ENCODE measurements at regions not wholly inside any gene's neighbourhood (a gene's known extent, or its start where the extent isn't known, plus 50 kb on each side); places are given as distances from the start of the nearest gene placed in this dataset.

DNA sequence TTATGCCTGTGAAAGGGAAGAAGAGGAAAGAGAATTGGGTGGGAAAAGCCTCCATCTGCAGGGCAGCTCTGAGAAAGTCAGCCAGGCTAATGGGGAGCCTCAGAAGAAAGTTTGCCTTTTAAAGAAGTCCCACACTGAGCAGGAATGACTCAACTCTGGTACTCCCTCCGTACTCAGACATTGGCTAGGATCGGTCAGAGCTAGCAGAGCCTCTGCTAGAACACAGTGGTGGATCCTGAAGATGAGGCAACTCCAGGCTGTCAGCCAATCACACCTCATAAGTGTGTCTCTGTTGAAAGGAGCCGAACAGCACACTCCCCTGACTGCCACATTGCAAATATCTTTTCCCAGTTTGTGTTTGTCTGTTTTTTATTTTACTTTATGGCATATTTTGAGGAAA, 96.9 kb downstream of the HNRNPLL start:
- Histone ChIP-seq H3K27ac (peak overlapping the region in 4 of 5 donors; percentile 41 to 79 (median 58)), H3K4me1 (peaks cover 6 to 35% (median 16%) of the 10 kb centered on the region in 4 donors)
- peak in 1 of 2 donors; percentile 51 for DNase-seq

DNA sequence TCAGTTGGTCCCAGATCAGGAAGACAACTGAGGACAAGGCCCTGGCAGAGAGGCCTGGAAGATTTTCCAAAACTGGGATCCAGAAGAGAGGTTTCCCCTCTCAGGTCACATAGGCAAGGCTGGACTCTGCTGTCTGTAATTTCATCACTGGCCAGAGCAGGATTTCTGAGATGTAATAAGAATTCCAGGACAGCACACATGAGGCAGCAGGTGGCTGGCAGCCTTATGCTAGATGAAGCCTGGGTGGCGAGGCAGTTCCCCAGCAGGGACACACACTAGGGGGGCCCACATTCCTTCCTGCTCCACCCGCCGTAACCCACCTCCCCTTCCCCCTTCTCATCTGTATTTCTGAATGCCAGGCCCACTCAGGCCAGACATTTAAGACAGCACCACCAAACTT, 98.6 kb downstream of the HNRNPLL start:
- H3K36me3 ChIP-seq, result no peaks in the 10 kb centered on the region
- no peak overlapping the region for H3K4me3 ChIP-seq
- intact Hi-C loops (cut with DNase I; ENCODE audit: low total_unique reads), result no loop called here
- no peaks in the 10 kb centered on the region for H3K27me3 ChIP-seq
- 85 to 94% (median 89%) methylated on average over 3 of the region's 3 CpGs for WGBS, 5 donors
- no peak for TF ChIP-seq POLR2AphosphoS5 (IDR thresholded peaks at IDR 0.05)
- TF ChIP-seq EP300 (IDR thresholded peaks at IDR 0.05), result no peak
- TF ChIP-seq POLR2A (IDR thresholded peaks at IDR 0.05), result no peak
- TF ChIP-seq, protein P1, sequence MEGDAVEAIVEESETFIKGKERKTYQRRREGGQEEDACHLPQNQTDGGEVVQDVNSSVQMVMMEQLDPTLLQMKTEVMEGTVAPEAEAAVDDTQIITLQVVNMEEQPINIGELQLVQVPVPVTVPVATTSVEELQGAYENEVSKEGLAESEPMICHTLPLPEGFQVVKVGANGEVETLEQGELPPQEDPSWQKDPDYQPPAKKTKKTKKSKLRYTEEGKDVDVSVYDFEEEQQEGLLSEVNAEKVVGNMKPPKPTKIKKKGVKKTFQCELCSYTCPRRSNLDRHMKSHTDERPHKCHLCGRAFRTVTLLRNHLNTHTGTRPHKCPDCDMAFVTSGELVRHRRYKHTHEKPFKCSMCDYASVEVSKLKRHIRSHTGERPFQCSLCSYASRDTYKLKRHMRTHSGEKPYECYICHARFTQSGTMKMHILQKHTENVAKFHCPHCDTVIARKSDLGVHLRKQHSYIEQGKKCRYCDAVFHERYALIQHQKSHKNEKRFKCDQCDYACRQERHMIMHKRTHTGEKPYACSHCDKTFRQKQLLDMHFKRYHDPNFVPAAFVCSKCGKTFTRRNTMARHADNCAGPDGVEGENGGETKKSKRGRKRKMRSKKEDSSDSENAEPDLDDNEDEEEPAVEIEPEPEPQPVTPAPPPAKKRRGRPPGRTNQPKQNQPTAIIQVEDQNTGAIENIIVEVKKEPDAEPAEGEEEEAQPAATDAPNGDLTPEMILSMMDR (IDR thresholded peaks at IDR 0.05), result no peak
- DNase-seq, result no peak
- peaks cover 0 to 13% (median 8%) of the 10 kb centered on the region in 4 donors for H3K9me3 ChIP-seq
- peaks cover 0 to 36% (median 19%) of the 10 kb centered on the region in 4 donors for H3K4me1 ChIP-seq
- peak overlapping the region in 1 of 5 donors; percentile 62 for H3K27ac ChIP-seq

More for the DNA sequence above, 96.9 kb downstream of the HNRNPLL start:
- Histone ChIP-seq H3K36me3 (no peaks in the 10 kb centered on the region), H3K9me3 (peaks cover 0 to 13% (median 8%) of the 10 kb centered on the region in 4 donors), H3K27me3 (no peaks in the 10 kb centered on the region), H3K4me3 (no peak overlapping the region)
- intact Hi-C loops (cut with DNase I; ENCODE audit: low total_unique reads), result no loop called here
- TF ChIP-seq, protein P1 (IDR thresholded peaks at IDR 0.05), result no peak
- TF ChIP-seq EP300 (IDR thresholded peaks at IDR 0.05), result no peak
- TF ChIP-seq POLR2AphosphoS5 (IDR thresholded peaks at IDR 0.05), result peak in 2 of 3 donors; percentile 18 to 66
- TF ChIP-seq POLR2A (IDR thresholded peaks at IDR 0.05), result no peak
- WGBS, 5 donors, result 57 to 87% (median 63%) methylated on average over 3 of the region's 3 CpGs

DNA sequence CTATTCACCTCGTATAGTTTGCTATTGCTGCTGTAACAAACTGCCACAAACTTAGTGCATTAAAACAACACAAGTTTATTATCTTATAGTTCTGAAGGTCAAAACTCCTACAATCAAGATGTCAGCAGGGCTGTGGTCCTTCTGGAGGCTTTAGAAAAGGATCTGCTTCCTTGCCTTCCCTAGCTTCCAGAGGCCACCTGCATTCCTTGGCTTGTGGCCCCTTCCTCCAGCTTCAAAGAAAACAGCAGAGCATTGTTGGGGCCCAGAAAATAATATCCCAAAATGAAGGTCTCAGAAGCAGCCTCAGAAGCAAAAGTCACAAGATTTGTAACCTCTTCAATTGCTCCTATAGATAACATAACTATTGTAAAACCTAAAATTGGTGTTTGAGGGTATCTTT, 100.6 kb downstream of the HNRNPLL start:
- TF ChIP-seq EP300 (IDR thresholded peaks at IDR 0.05) (no peak), POLR2AphosphoS5 (IDR thresholded peaks at IDR 0.05) (no peak), POLR2A (IDR thresholded peaks at IDR 0.05) (no peak)
- TF ChIP-seq, protein P1 (IDR thresholded peaks at IDR 0.05), result no peak
- no peak overlapping the region for H3K4me3 ChIP-seq
- H3K9me3 ChIP-seq, result peaks cover 0 to 13% (median 8%) of the 10 kb centered on the region in 4 donors
- intact Hi-C loops (cut with DNase I; ENCODE audit: low total_unique reads), result no loop called here
- H3K36me3 ChIP-seq, result no peaks in the 10 kb centered on the region
- WGBS, 5 donors, result 83 to 97% (median 89%) methylated on average over 1 of the region's 1 CpG
- H3K4me1 ChIP-seq, result peaks cover 0 to 28% (median 12%) of the 10 kb centered on the region in 4 donors
- DNase-seq, result no peak
- no peak overlapping the region for H3K27ac ChIP-seq
- no peaks in the 10 kb centered on the region for H3K27me3 ChIP-seq

DNA sequence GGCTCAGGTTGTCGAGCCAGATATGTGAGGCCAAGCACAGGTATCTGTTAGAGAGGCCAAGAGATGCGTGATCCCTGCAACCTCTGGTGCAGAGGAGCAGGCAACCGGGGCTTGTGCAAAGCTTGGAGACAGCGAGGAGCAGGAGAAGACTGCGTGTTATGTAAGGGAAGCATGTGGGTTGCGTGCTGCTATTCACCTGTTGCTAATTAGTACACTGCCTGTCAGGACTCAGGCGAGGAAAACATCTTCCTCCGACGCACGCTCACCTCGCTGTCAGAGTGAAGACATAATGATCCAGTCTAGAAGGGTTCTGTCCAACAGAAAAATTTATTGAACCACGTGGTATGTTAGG, 102.5 kb downstream of the HNRNPLL start:
- TF ChIP-seq, protein P1 (IDR thresholded peaks at IDR 0.05), result no peak
- no peak for TF ChIP-seq POLR2AphosphoS5 (IDR thresholded peaks at IDR 0.05)
- no peak for TF ChIP-seq EP300 (IDR thresholded peaks at IDR 0.05)
- TF ChIP-seq POLR2A (IDR thresholded peaks at IDR 0.05), result no peak
- Histone ChIP-seq H3K9me3 (peaks cover 0 to 13% (median 8%) of the 10 kb centered on the region in 4 donors), H3K27me3 (no peaks in the 10 kb centered on the region), H3K27ac (peak overlapping the region in 3 of 5 donors; percentile 20 to 63 (median 30)), H3K4me1 (peaks cover 0 to 26% (median 12%) of the 10 kb centered on the region in 4 donors), H3K36me3 (no peaks in the 10 kb centered on the region), H3K4me3 (no peak overlapping the region)
- intact Hi-C loops (cut with DNase I; ENCODE audit: low total_unique reads), result no loop called here
- 71 to 83% (median 80%) methylated on average over 12 of the region's 12 CpGs for WGBS, 5 donors
- no peak for DNase-seq

Measured in stomach (tissue), 8 donors.